Activated gamma-delta T cell treated with Interleukin-2 at 50 U/mL for 16 hours (primary cell): ENCODE measurements at regions not wholly inside any gene's neighbourhood (a gene's known extent, or its start where the extent isn't known, plus 50 kb on each side); places are given as distances from the start of the nearest gene placed in this dataset.

Experiments used
- DNase-seq: peaks from one replicate; pipeline ENCODE4 v3.0.0-alpha.2; 2020

DNA sequence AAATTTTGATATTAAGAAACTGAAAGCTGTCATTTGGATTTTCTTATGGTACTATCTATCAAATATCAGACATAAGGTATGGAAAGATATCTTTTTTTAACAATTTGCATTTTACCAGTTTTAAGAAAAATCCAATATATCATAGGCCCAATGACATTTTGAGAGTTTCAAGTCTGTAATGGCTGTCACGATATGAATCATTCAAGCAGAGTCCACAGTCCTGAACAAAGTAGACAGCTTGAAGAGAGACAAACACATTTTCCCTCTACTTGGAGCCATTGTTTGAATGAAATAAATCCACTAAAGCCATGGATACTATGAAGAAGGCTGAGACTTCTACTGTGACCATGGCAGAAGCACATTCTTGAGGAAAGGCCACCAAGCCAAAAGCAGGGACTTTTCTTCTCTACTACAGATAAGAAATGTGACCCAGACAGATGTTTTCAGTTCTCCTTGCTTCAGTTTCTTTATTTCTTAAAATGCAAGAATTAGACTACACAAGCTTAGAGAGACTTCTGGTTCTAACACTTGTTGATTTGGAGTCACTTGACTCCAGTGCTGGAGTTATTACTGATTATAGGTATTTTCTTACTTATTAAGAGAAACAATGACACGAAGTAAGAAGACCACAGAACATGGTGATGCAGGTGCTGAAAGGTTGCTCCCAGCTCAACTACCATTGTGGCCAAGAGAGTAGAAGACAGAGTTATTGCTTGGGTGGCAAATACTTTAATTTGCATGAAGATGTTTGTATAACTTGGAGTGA lies 429.1 kb downstream of the KIF20B start:
- DNase-seq, result no peak

DNA sequence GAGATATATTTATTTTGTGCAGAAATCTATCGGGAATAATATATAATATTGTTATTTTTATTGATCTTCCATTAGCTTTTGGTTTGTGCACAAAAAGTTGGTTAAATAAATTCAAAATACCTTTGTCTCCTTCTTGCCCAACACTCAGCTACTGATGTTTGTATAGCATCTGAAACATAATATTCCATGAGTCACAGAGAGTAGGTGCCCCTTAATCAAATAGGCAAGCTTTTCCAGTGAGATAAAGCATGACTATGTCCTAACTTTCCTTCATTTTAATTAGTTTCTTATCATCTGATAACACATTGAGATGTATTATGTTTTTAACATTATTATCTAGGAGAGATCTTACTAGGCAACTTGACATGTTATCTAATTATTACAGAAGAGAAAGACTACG lies 432.2 kb downstream of the KIF20B start:
- no peak for DNase-seq

DNA sequence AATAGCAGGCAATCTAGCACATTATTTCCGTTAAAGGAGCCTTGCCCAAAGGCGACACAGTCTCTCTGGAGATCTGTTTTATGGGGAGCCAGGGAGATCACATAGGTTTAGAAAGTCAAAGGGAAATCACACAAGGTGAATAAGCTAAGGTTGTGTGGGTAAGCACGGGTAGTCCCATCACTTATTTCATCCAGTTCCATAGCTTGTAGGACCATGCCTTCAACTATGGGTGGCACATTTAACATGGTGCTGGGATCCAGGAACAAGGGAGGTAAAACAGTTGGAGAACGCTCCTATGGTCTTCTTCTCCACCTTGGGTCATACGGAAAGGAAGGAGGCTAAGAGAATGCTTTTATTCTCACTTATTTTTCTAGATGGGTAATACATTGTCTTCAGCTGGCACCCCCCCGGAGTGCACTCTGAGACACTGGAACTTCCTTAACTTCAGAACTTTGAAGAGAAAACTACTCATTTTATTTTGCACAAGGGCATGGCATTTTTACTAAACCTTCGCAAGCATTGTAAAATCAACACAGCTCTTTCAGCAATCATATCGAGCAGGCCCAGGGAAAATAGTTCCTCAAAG lies 435.4 kb downstream of the KIF20B start:
- DNase-seq, result no peak

DNA sequence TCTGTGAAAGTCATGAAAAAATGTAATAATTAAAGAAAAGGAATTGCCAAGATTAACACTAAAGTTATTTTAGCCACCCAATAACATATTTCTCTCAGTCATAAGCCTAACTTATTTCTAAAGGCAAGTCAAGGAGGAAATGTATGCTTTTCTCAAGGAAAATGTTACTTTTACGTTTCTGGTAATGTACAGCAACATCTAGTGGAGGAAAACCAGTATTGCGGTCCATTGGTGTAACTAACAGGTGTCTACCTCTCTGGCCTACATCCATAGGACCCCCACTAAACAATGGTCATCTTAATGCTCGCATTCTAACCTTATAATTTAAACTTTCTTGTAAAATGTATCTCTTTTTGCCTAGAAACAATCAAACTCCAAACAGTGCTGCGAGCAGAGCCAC lies 437.5 kb downstream of the KIF20B start:
- DNase-seq, result no peak

DNA sequence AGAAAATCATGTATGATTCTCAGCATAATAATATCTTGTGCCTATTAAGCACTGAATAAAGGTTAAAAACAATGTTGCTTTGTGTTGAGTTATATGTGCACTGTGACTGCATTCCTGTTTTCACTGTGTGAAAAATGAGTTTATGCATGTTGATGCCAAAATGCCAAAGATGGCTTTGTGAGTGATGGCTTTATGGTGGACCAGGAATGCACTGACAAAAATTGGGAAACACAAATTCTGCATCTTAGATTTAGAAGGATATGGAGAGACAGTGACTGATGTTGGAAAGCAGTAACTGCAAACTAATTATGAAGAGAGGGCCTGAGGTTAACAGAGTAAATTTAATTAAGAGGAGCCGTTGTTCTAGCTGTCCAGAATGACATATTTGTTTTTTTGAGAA lies 440.4 kb downstream of the KIF20B start:
- DNase-seq, result no peak

DNA sequence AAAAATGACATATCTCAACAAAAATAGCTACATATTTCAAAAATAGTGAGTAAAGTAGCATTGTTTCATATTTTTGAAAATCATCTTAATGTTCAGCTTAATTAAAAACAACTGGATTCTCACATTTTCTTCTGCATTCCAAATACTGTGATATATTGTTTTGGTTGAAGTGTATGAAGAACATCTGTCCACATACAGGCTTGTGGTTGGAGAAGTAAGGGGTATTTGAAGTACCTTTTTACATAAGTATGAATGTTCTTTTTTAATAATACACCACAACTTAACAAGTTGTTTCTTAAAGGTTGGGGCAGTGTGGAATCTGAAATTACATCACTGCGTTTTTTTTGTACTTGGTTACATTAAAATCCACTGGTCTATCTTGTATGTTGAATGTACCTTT lies 442.5 kb downstream of the KIF20B start:
- DNase-seq, result no peak

DNA sequence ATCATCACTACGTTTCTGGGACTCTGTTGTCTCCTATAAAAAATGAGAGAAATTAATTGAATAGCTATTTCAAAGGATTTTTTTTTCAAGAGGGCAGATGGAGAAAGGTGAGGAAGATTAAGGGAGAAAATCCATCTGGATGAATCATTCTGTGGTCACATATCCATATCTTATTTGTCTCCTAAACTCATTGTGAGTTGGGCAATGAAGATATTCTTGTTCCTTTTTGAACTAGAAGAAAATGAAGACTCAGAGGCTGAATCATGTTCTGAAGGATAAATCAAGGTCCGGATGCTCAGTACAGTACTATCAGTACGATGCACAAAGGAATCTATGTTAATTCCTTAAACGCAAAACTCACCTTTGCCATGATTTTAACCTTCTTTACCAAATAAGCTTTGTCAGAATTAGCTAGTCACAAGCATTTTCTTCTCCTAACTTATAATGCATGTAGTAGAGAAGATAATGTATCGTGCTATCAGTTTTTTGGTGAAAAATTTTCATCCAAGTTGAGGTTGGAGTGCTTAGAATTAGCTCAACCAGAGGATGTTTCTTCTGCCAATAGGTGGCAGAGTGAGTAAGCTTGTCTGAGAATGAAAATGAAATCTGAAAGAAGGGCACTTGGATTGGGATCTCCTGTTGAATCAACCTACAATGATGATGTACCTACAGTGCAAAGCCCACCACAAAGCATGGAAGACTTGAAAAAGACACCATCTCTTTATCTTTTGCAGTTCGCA lies 446.9 kb downstream of the KIF20B start:
- no peak for DNase-seq

DNA sequence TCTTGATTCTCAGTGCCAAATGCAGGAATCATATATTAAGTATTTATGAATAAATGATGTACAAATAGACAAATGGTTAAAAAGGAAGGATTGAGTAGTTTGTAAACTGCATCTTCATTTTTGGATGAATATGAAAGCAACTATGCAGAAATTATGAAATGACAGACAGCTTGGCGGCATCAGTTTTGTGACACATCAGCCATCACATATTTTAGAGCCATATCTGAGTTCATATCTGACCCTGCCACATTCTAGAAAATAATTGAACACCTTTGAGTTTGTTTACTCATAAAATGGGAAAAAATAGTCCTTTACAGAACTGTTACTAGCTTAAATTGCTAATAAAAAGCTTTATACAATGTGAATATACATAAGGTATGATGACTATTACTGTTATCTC lies 448.2 kb downstream of the KIF20B start:
- no peak for DNase-seq

DNA sequence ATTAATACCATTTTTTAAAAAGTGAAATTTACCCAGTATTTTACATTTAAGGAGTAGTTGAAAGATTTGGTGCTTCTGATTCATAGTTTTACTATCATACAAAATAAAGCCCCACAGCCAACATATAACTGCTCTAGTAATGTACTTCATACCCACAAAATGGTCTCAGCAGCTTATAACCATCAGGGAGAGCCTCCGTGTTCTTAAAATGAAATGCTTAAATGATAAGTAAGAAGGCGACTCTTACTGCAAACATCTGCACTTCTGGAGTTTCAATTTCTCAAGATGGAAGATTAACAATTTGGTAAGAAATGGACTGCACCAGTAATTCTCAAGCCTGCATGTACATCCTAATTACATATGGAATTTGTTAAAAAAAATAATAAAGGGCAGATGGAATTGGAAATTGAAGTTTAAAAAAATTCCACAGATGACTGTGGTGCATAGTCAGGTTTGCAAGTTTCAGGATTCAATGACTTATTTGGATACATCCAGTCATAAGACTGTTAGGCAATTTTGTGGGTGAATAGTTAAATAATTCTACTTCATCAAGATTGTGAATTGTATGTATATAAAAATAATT lies 461.0 kb downstream of the KIF20B start:
- DNase-seq, result no peak

DNA sequence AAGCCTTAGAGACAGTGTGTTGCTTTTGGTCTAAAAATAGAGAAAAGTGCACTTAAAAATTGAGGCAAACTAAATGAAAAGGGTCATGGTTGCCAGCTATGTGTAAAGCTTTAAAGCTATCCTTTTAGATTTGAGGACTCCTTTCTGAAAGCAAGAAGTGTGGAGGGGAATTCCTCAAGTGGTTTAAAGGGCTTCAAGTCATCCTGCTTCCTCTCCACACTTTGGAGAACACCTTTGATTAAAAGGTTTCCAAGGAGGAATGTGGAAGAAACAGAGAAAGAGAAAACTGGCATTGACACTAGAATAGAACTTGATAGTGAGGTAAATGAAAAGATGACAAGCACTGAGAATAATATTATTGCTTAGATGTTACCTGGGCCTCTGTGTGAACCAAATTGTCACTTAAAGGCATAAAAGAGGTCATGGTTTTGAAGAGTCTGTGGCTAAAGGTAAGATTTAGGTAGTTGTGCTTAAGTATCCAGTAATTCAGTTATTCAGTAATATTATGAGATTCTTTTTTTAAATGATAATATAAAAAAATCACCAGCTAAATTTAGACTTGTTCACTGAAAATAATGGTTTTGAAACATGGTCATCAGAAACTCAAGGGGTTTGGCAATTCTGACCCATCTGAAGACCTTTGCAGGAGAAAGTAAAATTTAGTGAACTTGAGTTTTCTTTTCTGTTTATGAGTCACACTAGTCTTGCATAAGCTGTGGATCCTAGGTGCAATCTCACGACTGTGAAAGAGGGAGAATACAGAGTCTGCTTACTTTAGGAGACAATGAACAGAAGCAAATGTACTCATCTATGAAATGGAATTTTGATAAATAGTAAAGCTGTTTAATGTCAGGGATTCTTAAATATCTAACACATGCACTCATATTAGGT lies 466.0 kb downstream of the KIF20B start:
- DNase-seq, result no peak

DNA sequence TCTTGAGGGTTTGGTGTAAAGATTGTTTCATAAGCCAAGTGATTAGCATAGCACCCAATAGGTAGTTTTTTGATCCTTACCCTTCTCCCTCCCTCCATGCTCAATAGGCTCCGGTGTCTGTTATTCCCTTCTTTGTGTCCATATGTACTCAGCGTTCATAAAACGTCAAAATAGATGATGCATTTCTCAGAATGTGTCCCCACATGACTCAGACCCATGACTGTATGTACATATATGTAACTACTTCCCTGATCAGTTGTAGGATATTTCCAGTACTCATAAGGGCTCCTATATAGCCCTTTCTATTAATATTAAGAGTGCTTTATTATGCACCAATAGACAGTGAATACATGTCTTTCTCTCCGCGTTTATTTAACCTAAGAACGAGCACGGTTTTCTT lies 466.9 kb downstream of the KIF20B start:
- no peak for DNase-seq

DNA sequence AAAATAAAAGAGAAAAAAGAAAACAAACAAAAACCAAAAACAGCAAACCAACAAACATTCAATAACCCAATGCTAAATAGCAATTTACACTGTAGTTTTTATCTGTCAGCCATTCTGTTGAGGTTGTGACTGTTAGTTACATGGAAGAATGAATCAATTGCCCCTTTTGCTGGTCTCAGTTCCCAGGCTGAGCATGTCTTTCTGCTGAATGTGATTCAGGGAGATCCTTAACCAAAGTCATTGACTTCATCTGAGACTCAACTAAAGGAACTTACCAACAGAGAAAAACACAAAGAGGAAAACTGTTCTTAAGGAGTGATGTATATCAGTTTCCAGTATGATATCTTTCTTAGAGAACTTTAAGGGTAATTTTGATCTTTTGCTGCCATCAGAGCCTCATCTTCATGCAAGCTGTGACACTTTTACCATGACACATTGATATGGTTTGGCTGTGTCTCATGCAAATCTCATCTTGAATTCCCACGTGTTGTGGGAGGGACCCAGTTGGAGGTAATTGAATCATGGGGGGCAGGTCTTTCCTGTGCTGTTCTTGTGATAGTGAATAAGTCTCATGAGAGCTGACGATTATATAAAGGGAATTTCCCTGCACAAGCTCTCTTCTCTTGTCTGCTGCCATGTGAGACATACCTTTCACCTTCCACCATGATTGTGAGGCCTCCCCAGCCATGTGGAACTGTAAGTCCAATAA lies 469.8 kb downstream of the KIF20B start:
- DNase-seq, result no peak

DNA sequence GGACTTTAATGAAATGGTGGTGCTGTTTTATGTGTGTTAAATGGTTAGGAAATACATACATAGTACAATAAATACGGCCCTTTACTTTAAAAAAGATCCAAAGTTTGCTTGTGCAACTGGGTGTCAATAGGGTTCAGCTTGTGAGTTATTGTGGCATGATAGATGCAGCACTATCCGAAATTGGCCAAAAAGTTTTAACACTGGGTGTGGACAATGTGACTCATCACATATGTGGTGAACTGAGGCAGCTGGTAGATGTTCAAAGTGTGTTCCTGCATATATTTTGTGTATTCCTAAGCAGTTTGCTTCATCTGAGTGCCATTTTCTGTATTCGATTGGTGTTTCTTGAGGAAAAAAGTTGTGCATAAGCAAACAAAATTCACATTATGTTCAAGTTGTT lies 473.1 kb downstream of the KIF20B start:
- DNase-seq, result no peak

DNA sequence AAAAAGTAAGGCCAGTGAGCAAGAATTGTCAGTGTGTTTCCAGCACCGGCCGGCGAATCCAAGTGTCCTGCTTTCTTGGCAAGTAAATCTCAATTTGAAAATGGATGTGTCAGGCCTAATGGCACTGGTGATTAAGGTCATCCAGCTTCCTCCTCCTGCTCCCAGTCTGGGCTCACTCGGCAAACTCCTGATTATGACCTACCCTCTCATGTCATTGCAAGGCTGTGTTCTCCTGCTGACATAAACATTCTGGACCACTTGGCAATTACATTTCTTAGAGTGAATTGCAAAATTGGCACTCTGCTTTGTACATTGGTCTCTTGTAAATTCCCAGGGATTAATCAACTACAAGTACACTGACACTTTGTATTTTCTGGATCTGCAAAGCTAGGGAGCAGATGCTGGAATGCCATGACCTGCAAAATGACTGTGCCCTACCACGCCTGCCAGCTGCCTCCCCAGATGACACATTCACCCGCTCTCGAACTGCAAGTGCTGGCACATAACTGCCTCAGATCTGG lies 473.8 kb downstream of the KIF20B start:
- DNase-seq, result no peak

DNA sequence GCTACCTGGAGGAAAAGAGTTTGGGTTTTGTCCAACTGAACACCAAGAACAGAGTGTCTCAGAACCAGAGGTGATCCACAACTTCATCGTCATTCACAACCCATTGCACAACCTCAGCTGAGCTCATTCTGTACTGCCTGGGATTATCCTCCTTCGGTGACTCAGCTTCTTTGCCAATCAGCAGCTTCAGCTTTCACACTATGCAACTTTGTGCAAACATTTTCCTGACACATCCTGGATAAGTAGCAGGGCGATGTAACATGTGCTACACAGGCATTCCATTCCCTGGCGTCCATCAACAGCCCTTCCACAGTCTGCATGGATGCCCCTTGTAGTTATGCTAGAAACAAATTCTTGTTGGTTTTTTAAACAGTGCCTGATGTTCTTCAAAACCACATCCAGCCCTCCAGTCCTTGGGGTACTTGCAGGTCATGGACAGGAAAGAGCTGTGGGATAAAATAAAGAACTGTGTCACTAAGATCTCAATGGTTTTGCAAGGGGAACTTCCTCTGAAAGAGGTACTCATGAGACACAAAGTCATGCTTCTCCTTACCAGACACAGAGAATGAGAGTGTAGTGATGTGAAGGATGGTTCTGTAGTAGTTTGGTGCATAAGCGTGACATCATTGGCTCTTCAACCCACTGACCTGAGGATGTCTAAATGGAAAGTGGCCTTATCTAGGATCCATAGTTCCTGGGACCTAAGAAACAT lies 478.5 kb downstream of the KIF20B start:
- no peak for DNase-seq

DNA sequence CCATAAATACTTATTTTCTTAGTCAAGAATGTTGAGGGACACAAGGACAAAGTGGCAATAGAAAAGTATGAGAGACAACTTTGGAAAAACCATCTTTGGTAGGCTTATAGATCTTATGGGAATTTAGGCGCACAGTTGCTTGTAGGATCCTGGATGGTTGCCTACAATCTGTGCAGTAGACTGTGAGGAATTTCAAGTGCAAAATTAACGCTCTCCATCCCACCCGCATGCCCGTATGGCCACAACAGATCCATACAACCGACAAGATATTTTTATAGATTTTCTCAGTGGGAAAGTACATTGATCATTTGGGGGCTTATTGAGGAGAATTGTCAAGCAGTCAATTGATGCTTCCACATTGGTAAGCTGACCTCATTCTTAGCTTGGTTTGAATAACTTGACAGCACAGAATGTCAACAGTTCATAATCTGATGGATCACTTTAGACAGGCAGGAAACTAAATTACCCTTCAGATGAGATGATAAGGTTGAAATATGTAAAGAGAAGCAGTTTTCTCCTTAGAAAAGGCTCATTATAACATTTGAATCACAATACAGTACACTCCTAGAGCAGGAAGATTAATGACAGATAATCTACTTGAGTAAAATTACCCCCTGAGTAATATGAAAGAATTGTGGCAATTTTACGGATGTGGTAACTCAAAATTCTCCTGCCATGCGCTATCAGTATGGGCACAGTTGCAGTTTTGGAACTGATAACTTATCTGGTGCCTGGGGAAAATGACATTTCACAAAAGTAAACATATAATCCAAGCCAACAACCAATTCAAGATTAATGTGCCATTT lies 479.7 kb downstream of the KIF20B start:
- no peak for DNase-seq

DNA sequence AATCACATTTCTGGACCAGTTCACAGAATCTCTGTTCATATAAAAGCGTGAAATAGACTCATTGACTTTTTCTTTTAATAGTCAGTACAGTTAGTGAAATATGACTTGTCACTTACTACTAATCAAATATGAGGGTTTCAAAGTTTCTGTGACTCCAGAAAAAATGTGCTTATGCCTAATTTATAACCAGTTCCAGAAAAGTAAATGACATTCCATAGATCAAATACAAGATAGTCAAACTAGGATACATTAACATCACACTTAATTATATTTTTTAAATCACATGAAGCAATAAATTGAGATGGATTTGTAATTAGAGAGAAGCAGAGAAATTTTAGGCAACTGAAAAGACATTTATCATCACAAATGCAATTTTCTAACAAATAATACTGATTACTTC lies 491.4 kb downstream of the KIF20B start:
- DNase-seq, result no peak

DNA sequence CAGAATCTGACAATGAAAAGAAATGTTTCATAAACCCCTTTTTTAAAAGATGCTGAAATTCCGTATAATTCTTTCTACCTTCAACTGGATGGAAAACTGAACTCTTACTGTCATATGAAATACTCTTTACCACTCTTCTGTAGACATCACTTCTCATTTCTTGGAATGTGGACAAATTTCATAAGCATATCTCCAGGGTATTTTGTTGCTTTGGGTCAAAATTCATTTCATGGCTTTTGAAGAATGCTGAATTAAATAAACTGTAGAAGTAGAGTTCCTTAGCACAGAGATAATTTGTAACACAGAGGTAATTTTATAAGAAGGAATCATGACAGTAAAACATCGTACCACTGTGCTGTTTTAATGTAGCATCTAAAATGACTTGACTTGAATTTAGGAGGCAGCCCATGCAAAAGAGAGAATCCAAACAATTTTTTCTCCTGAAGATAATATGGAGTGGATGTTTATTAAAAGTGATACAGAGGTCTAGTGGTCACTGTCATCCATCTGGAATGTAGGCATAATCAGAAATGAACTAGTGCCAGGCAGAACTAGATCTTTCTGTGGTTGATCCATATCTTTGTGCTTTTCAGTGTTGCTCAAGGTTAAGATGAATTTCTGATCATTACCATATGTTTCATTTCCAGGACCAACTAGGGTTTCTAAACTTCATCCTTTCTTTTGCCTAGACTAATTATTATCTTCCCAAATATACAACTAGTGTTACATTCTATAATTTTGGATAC lies 492.0 kb downstream of the KIF20B start:
- no peak for DNase-seq

DNA sequence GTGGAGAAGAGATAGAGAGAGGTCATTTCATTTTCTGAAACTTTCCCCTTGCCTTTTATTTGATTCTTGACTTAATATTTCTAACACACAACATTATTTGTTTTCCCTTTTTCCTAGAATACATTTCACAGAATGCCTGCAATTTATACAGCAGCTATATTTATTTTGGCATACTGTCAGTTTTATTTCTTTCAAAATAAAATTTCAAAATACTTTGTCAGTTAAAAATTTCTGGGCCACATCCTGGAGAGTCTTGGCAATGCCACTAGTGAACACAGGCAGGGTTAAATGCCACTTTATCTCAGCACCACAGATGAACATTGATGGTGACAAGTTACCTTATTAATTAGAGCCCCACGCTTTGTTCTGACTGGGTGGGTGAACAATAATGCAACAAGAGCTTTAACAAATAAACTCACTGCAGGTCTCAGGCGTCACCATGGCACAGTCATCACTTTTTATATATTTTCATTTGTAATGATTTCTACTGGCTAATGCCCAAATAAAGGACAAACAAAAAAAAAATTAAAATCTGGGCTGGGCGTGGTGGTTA lies 494.0 kb downstream of the KIF20B start:
- DNase-seq, result no peak
